Skeletal muscle cell (primary cell): ENCODE measurements at regions not wholly inside any gene's neighbourhood (a gene's known extent, or its start where the extent isn't known, plus 50 kb on each side); places are given as distances from the start of the nearest gene placed in this dataset.
"Not testable (repeated sequence)": the region's sequence is repeated elsewhere in the genome, so short reads cannot be mapped to it uniquely, and the experiment has no call there.

Experiments
- DNase-seq: peaks from one replicate; pipeline ENCODE4 v3.0.0-alpha.2; 2010; ENCODE audit warnings: low read depth
- H3K4me3 ChIP-seq: 2 replicates; pipeline ENCODE4 v1.5.1; 2011; ENCODE audit warnings: low read depth, mild to moderate bottlenecking, control low read depth, low read length, moderate library complexity

DNA sequence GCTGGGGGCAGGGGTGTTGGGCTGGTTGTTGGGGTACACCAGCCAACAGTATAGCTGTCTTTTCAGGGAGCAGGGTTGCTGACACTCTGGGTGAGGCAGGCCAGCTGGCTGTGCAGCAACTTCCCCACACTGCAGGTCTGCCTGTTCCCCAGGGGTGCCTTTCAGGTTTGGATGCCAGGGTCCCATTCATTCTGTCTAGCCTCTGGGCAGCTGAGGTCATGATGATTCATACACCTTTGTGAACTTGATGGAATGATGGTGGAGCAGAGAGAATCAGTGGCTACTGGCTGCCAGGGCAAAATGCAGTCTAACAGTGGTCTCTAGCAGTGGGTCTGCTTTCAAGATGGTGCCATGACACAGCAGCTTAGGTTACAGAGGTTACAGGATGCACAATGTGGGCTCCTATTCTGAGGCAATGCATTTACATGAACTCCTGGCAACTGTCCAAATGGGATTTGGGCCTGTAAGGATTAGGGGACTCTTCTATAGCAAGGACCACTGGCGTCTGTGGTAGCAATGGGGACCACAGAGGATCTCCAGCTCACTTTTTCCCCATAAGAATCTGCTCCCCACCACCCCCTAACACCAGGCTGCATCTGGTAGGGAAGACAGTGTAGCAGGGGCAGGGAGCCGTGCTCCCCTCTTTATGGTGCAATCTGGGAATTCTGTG, 103.7 kb downstream of the FEM1C start:
- no peak overlapping the region for H3K4me3 ChIP-seq
- DNase-seq: no peak

- H3K4me3 ChIP-seq: no peak overlapping the region
- no peak for DNase-seq
Observed at GRCh38 chr5:115439639-115440038, 104.9 kb downstream of the FEM1C start.

DNA sequence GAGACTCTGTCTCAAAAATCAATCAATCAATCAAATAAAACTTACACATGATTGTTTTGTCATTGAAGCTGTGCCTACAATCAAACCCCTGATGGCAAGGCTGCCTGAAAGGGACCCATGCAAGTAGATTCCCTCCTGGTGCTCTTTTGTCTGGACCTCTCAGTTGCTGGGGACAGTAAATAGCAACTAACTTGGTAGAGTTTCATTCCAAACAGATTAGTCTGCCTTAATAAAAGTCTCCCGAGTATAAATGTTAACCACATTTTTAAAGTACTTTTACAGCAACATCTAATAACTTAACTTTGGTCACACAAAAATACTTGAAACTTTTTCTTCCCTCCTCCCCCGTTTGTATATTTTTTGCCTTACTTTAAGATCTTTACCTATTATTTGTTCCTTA, 105.5 kb downstream of the FEM1C start:
- no peak for DNase-seq
- no peak overlapping the region for H3K4me3 ChIP-seq

GRCh38 chr5:115435778-115436712, 108.5 kb downstream of the FEM1C start:
- H3K4me3 ChIP-seq: no peak overlapping the region
- no peak for DNase-seq

- DNase-seq: no peak
- H3K4me3 ChIP-seq: no peak overlapping the region
Observed at GRCh38 chr5:115435065-115435777, 109.4 kb downstream of the FEM1C start.

DNA sequence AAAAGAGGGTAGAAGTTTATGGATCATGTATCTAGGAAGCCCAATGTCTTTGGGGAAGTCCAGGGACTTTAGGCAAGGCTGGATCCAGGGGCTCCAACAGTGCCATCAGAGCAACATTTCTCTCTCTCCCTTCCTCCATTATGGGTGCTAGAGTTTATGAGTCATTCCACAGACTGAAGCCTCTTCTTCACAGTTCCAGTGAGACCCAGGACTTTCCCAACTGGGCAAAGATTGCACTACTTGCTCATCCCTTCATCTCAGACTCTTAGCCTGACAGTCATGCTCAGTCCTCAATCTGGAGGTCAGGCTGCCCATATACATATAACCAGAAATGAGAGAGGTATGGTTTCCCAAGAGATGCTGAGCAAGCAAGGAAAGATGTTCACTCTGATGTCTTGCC, 110.7 kb downstream of the FEM1C start:
- no peak for DNase-seq
- no peak overlapping the region for H3K4me3 ChIP-seq

DNA sequence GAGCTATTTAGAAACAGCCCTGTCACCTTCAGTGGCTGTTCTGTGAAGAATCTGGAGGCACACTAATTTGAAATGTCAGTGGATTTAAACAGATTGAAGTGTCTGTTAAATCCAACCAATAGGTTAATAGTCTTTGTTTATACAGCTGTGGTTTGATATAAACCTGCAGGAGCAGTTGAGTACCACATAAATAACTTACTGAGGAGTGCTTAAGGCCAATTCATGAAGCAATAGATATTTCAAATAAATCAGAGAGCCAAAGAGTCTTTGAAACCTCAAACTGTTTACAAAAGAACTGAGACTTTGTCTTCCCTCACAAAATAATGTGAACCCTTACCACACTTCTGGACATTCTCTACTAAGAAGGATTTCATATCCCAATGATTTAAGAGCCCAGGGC, 111.9 kb downstream of the FEM1C start:
- H3K4me3 ChIP-seq: no peak overlapping the region
- DNase-seq: peak; percentile 56

- H3K4me3 ChIP-seq: no peak overlapping the region
- no peak for DNase-seq
Observed at GRCh38 chr5:115431116-115431515, 113.5 kb downstream of the FEM1C start.

DNA sequence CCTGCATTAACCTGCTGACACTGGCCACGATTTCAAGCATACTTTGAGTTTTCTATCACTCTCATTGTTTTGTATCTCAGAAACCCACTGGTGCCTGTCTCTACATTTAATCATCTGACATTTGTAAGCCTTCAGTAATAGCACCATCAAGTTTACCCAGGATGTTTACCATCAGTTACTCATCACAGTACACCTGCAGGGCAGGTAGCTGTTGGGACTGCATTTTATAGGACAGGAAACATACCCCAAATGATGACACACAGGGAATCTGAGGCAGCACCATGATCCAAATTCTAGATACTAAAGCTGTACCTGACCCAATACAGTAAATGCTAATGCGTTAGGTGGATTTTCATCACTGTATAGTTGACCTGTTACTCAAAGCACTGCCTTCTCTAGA, 114.2 kb downstream of the FEM1C start:
- no peak for DNase-seq
- no peak overlapping the region for H3K4me3 ChIP-seq

DNA sequence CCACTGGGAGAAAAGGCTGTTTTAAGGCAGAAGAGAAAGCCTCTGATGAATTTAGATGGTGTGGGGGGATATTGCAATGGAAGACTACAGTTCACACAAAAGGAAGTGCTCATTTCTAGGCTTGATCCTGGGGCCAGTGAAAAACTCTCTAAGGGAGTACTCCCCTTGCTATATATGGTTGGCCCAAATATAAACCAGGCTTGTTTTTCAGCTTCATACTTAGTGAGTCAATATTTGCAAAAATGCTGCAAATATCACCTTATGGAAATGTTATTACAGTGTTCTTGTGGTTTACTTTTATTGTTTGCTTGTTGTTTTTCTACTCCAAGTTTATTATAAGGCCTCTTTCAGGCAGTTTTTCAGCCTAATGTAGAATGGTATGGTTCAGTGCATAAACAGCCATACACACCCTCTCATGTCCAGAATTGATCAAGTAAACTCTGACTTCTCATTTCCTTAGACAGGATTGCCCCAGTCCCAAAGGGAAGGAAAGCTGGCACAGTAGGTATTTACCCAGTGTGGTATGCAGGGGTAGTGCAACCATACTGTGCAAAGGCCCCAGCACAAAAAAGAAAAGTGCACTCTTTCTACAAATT, 115.1 kb downstream of the FEM1C start:
- H3K4me3 ChIP-seq: no peak overlapping the region
- DNase-seq: no peak

DNA sequence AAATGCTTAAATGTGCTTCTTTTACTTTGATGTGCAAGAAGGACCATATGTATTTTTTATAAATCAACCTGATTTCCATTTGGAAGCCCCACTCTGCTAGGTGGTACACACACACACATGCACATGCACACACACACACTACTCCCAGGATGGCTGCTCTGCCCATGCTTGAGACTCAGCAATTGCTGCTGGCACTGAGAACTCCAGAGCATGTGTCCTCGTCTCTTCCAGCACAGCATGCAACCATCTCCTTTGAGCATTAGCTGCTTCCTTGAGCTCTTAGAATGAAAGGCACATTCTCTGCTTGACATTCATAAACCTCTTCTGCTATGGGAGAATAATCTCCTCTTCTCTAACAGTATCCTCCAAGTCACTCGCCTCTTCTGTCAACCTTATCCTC, 115.9 kb downstream of the FEM1C start:
- DNase-seq: no peak
- H3K4me3 ChIP-seq: no peak overlapping the region

GRCh38 chr5:115428248-115428647, 116.3 kb downstream of the FEM1C start:
- DNase-seq: no peak
- H3K4me3 ChIP-seq: no peak overlapping the region

DNA sequence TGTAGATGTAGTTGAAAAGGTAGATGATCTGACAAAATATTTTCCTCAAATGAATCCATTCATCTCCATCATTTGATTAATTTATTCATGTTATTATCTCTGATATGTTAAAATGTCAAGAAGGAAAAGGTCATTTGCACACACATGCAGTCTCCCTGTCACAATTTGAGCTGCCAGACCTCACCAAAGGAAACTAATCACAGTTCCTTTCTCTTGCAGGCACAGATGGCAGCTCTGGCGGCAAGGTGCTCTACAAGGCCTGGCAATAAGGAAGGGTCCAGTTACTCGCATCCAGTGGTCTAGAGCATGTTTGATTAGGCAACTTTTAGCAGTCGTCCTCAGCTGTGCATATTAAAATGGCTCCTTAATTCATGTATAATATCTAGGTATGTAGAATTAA, 120.1 kb downstream of the FEM1C start:
- H3K4me3 ChIP-seq: no peak overlapping the region

DNA sequence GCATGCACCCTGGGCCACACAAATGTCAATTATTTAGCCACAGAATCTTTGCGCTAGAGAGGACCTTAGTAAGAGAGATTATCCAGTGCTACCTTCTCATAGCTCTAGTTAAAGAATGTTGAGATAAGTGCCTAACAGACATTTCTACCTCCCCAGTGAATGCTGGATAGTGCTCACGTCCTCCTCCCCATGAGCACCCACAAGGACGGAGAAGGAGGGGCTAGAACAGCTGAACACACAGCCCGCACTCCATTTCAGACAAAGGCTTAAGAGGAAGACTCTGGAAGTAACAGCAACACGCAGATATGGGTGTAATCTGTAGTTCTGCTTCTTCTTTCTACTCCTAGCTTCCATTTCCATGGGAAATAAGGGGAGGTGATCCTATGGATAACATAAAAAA, 120.5 kb downstream of the FEM1C start:
- DNase-seq: no peak
- H3K4me3 ChIP-seq: no peak overlapping the region

More for the DNA sequence above, 120.1 kb downstream of the FEM1C start:
- no peak for DNase-seq

- no peak for DNase-seq
- no peak overlapping the region for H3K4me3 ChIP-seq
Observed at GRCh38 chr5:115423541-115423940, 121.0 kb downstream of the FEM1C start.

DNA sequence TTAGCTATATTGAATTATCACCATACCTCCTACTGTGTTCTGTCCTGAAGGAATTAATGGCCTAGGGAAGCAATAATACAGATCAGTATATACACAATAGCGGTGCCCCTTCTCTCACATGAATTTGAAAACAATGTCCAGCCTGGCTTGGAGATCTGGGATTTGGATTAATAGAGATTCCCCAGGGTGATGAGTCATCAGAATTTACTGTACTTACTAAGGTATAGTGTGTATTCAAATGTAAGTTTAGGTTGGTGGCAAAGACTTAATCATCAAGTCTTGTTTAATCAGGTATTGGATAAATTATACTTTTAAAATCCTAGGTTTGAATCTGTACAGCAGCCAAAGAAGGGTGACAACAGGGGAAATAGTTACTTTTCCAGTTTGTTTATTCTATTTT, 121.5 kb downstream of the FEM1C start:
- no peak for DNase-seq
- H3K4me3 ChIP-seq: no peak overlapping the region

DNA sequence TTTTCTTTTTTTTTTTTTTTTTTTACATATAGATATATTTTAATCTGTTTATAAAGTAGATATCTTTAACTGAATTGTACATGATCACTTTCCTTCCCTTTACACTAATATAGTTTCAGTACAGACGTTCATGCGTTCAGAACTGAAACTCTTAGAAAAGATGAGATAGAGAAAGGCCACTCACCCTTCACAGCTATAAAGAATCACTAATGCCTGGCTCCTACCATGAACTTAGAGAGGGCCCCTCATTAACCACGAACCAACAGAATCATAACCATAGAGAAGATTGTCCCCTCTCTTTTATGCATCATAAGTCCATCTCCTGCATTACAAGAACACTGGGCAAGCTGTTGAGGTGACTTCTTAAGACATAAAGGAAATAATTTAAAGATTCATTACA, 123.8 kb downstream of the FEM1C start:
- not testable (repeated sequence) for DNase-seq, H3K4me3 ChIP-seq

DNA sequence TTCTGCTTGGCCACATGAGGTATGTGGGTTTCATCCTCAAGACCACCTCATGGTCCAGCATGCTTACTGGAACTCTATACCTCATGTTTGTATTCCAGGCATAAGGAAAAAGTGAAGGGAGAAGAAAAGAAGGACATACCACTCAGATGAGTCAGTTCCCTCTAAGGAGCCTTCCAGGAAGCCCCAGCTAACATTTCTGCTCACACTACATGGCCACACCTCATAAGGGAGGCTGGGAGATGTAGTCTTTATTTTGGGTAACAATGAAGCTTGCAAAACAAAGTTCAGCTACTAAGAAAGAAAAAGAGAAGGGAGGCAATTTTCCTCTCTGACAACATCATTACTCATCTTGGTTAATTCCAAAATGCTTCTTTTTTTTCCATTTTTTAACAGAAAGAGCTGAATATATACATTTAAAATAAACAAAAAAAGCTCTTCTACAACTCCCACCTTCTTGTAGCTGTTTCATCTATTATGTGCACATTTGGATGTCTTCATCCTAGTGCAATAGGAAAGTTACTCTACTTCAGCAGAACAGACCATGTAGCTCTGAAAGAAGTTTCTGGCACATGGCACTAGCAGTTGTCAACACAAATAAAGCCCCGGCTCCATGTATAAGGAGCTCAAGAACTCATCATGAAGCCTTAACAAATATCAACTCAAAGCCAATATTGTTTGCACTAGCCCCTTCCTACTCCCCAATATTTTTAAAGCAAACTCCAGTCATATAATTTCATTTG, 123.6 kb upstream of the CCDC112 start:
- peak; percentile 94 for DNase-seq
- no peak overlapping the region for H3K4me3 ChIP-seq

- no peak overlapping the region for H3K4me3 ChIP-seq
Observed at GRCh38 chr5:115418788-115419187, 122.3 kb upstream of the CCDC112 start.

More at GRCh38 chr5:115418788-115419187, 122.3 kb upstream of the CCDC112 start:
- no peak for DNase-seq
